Common myeloid progenitor, CD34-positive (primary cell): ENCODE measurements at regions not wholly inside any gene's neighbourhood (a gene's known extent, or its start where the extent isn't known, plus 50 kb on each side); places are given as distances from the start of the nearest gene placed in this dataset.

ENCODE experiments used
- CTCF ChIA-PET: fragments of 350-600 bp; sonication (Branson Sonifier 250); formaldehyde crosslinking; loops from one replicate; lab custom pipeline; 2021; ENCODE audit warnings: antibody characterized with exemption; lab: Charles Lee
- POLR2A ChIA-PET: fragments of 350-600 bp; sonication (Branson Sonifier 250); formaldehyde crosslinking; loops from one replicate; lab custom pipeline; 2021; ENCODE audit warnings: antibody characterized with exemption; lab: Charles Lee
- DNase-seq, 3 donors: peaks; one replicate each; pipeline versions ENCODE4 v3.0.0 to v3.0.0-alpha.2; 2013
- H3K27ac ChIP-seq, 2 experiments: 1 replicate in 1 of 2; 2 replicates in 1 of 2; pipeline ENCODE4 v1.7.0; 2013; ENCODE audit warnings: inconsistent platforms in 2 of 2, low read length in 2 of 2, mild to moderate bottlenecking in 2 of 2, low read depth in 1 of 2, moderate library complexity in 1 of 2; ENCODE audit not compliant: severe bottlenecking in 2 of 2, insufficient read depth in 1 of 2, poor library complexity in 1 of 2
- H3K27me3 ChIP-seq, 5 experiments: replicated peaks in 2 of 5; 1 replicate in 3 of 5; 2 replicates in 2 of 5; pipeline versions ENCODE4 v1.6.1 to v1.7.0; 2013; ENCODE audit warnings: low read length in 4 of 5, mild to moderate bottlenecking in 2 of 5, moderate library complexity in 2 of 5, inconsistent platforms in 1 of 5; ENCODE audit not compliant: insufficient read depth in 5 of 5, control insufficient read depth in 4 of 5
- H3K36me3 ChIP-seq, 4 experiments: 1 replicate in 2 of 4; 2 replicates in 2 of 4; pipeline versions ENCODE4 v1.6.1 to v1.7.0; 2013; ENCODE audit warnings: low read length in 3 of 4, control low read depth in 1 of 4, mild to moderate bottlenecking in 1 of 4; ENCODE audit not compliant: control insufficient read depth in 4 of 4, insufficient read depth in 4 of 4
- H3K4me1 ChIP-seq, 4 experiments: 1 replicate in 3 of 4; 2 replicates in 1 of 4; pipeline versions ENCODE4 v1.6.1 to v1.7.1; 2013; ENCODE audit warnings: low read length in 3 of 4, mild to moderate bottlenecking in 3 of 4, control low read depth in 1 of 4, inconsistent platforms in 1 of 4, moderate library complexity in 1 of 4; ENCODE audit not compliant: control insufficient read depth in 4 of 4, insufficient read depth in 4 of 4; ENCODE audit errors: control extremely low read depth in 1 of 4
- H3K4me3 ChIP-seq, 7 experiments: 1 replicate in 4 of 7; 2 replicates in 3 of 7; pipeline versions ENCODE4 v1.5.1 to v1.7.0; 2013; ENCODE audit warnings: mild to moderate bottlenecking in 7 of 7, low read length in 6 of 7, moderate library complexity in 6 of 7, inconsistent platforms in 2 of 7, low read depth in 2 of 7, control low read depth in 1 of 7; ENCODE audit not compliant: insufficient read depth in 4 of 7, control insufficient read depth in 1 of 7; ENCODE audit errors: extremely low read depth in 1 of 7
- H3K9me3 ChIP-seq, 5 experiments: 1 replicate in 4 of 5; 2 replicates in 1 of 5; pipeline versions ENCODE4 v1.6.1 to v1.7.1; 2013; ENCODE audit warnings: low read length in 4 of 5, mild to moderate bottlenecking in 2 of 5, inconsistent platforms in 1 of 5, low read depth in 1 of 5, moderate library complexity in 1 of 5; ENCODE audit not compliant: control insufficient read depth in 4 of 5, insufficient read depth in 2 of 5; ENCODE audit errors: control extremely low read depth in 1 of 5
- WGBS: methylation state at CpG from one replicate; pipeline ENCODE4 v1.1.5; 2013; ENCODE audit not compliant: insufficient coverage; 5-methylcytosine and 5-hydroxymethylcytosine counted together

- Histone ChIP-seq H3K36me3 (no peaks in the 10 kb centered on the region), H3K9me3 (peaks cover 0 to 4% (median 0%) of the 10 kb centered on the region in 5 experiments), H3K4me3 (no peak overlapping the region), H3K27me3 (no peaks in the 10 kb centered on the region), H3K4me1 (no peaks in the 10 kb centered on the region), H3K27ac (no peak overlapping the region)
- DNase-seq, result peak; percentile 63 to 74 (median 64)
- ChIA-PET CTCF (interaction anchor here (0.6 to 1.6 kb wide), 3 partner anchors 30 to 219 kb away, joined by 3 to 5 read pairs (median 4); no protein-coding TSS in a partner anchor), POLR2A (interaction anchor here (0.7 kb wide), 1 partner anchor 10 kb away, joined by 5 read pairs; no protein-coding TSS in a partner anchor)
- WGBS, result 14% methylated on average over 1 of the region's 2 CpGs
Measured at GRCh38 chr15:91522605-91523332, 330.7 kb upstream of the SLCO3A1 start.

DNA sequence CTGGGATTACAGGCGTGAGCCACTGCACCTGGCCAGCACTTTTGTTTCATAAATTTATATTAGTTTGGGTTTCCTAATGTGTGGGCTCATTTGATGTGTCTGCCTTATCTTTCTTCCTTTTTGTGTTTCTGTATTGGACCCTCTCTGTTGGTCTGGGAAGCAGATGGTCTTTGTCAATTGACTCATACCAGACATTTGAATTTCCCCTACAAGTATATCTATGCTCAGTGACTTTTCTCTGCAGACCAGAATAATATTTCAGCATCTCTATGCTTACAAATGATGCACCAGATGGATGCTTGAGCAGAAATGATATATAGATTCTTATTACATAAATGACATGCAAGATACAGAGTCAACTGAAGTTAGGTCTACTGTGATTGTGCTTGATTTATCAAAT, 329.9 kb upstream of the SLCO3A1 start:
- no peaks in the 10 kb centered on the region for H3K4me1 ChIP-seq
- no peaks in the 10 kb centered on the region for H3K36me3 ChIP-seq
- no peak overlapping the region for H3K27ac ChIP-seq
- POLR2A ChIA-PET, result interaction anchor here (0.7 kb wide), 1 partner anchor 9 kb away, joined by 5 read pairs; no protein-coding TSS in a partner anchor
- CTCF ChIA-PET, result no interaction called here
- DNase-seq, result no peak
- H3K9me3 ChIP-seq, result peaks cover 0 to 4% (median 0%) of the 10 kb centered on the region in 5 experiments
- H3K27me3 ChIP-seq, result no peaks in the 10 kb centered on the region
- no peak overlapping the region for H3K4me3 ChIP-seq
- 89% methylated on average over 1 of the region's 1 CpG for WGBS

- WGBS, result 83% methylated on average over 1 of the region's 2 CpGs
- Histone ChIP-seq H3K9me3 (peaks cover 0 to 4% (median 0%) of the 10 kb centered on the region in 5 experiments), H3K27me3 (no peaks in the 10 kb centered on the region), H3K4me3 (no peak overlapping the region), H3K27ac (no peak overlapping the region), H3K4me1 (no peaks in the 10 kb centered on the region), H3K36me3 (no peaks in the 10 kb centered on the region)
- no peak for DNase-seq
- ChIA-PET POLR2A (no interaction called here), CTCF (no interaction called here)
Measured at GRCh38 chr15:91524534-91524933, 329.0 kb upstream of the SLCO3A1 start.

GRCh38 chr15:91525751-91526150, 327.8 kb upstream of the SLCO3A1 start:
- H3K36me3 ChIP-seq, result no peaks in the 10 kb centered on the region
- no peaks in the 10 kb centered on the region for H3K4me1 ChIP-seq
- WGBS, result 100% methylated on average over 2 of the region's 3 CpGs
- H3K27ac ChIP-seq, result no peak overlapping the region
- no peaks in the 10 kb centered on the region for H3K27me3 ChIP-seq
- H3K4me3 ChIP-seq, result no peak overlapping the region
- no peak for DNase-seq
- ChIA-PET POLR2A (no interaction called here), CTCF (interaction anchor here (0.6 to 1.3 kb wide), 3 partner anchors 130 to 552 kb away, joined by 3 to 5 read pairs (median 3); no protein-coding TSS in a partner anchor)
- H3K9me3 ChIP-seq, result peaks cover 0 to 4% (median 0%) of the 10 kb centered on the region in 5 experiments

DNA sequence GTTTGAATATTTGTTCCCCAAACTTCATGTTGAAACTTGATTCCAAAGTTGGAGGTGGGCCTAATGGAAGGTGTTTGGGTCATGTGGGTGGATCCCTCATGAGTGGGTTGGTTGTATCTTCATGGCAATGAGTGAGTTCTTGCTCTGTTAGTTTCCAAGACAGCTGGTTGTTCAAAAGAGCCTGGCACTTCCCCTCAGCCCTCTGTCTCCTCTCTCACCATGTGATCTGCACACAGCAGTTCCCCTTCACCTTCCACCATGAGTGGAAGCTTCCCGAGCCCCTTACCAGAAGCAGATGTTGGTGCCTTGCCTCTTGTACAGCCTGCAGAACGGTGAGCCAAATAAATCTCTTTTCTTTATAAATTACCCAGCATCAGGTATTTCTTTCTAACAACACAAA, 327.1 kb upstream of the SLCO3A1 start:
- Histone ChIP-seq H3K4me3 (no peak overlapping the region), H3K27me3 (no peaks in the 10 kb centered on the region), H3K36me3 (no peaks in the 10 kb centered on the region), H3K27ac (no peak overlapping the region), H3K4me1 (no peaks in the 10 kb centered on the region), H3K9me3 (peaks cover 0 to 4% (median 0%) of the 10 kb centered on the region in 5 experiments)
- CTCF ChIA-PET, result interaction anchor here (0.6 to 1.3 kb wide), 4 partner anchors 11 to 552 kb away, joined by 3 to 5 read pairs (median 3); no protein-coding TSS in a partner anchor
- WGBS, result 75% methylated on average over 2 of the region's 2 CpGs
- POLR2A ChIA-PET, result no interaction called here
- DNase-seq, result peak in 2 of 3 donors; percentile 15 to 23

DNA sequence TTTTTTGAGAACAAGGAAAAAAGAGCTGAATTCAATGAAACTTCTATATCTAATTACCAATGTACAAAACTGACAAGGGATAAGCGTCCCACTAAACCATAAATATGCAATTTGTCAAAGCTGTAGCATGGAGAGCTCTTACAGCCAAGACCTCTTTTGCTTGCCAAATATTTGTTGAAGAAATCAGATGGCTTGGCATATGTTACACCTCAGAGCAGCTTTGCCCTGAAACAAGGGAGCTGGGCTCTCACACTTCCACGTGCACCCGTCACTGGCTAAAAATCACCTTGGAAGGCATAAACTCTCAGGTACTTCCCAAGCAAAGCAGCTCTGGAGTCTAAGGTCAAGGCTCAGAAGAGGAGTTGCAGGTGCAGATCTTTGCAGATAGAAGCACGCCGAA, 324.7 kb upstream of the SLCO3A1 start:
- DNase-seq, result no peak
- WGBS, result 93% methylated on average over 5 of the region's 5 CpGs
- CTCF ChIA-PET, result interaction anchor here (1.0 kb wide), 1 partner anchor 413 kb away, joined by 4 read pairs; no protein-coding TSS in a partner anchor

GRCh38 chr15:91529534-91529933, 324.0 kb upstream of the SLCO3A1 start:
- H3K4me3 ChIP-seq, result no peak overlapping the region
- peaks cover 0 to 4% (median 0%) of the 10 kb centered on the region in 5 experiments for H3K9me3 ChIP-seq
- ChIA-PET POLR2A (no interaction called here), CTCF (interaction anchor here (1.0 kb wide), 1 partner anchor 412 kb away, joined by 4 read pairs; no protein-coding TSS in a partner anchor)
- WGBS, result 91% methylated on average over 4 of the region's 5 CpGs
- DNase-seq, result no peak
- no peaks in the 10 kb centered on the region for H3K4me1 ChIP-seq
- H3K27ac ChIP-seq, result no peak overlapping the region
- H3K36me3 ChIP-seq, result no peaks in the 10 kb centered on the region
- no peaks in the 10 kb centered on the region for H3K27me3 ChIP-seq

More for the DNA sequence above, 324.7 kb upstream of the SLCO3A1 start:
- Histone ChIP-seq H3K36me3 (no peaks in the 10 kb centered on the region), H3K4me3 (no peak overlapping the region), H3K27ac (no peak overlapping the region), H3K27me3 (no peaks in the 10 kb centered on the region), H3K4me1 (no peaks in the 10 kb centered on the region), H3K9me3 (peaks cover 0 to 4% (median 0%) of the 10 kb centered on the region in 5 experiments)
- POLR2A ChIA-PET, result no interaction called here
